SJCRH30 (cell line): ENCODE measurements at regions not wholly inside any gene's neighbourhood (a gene's known extent, or its start where the extent isn't known, plus 50 kb on each side); places are given as distances from the start of the nearest gene placed in this dataset.
"Not testable (repeated sequence)": the region's sequence is repeated elsewhere in the genome, so short reads cannot be mapped to it uniquely, and the experiment has no call there.

Source experiments
- DNase-seq, 2 experiments: peaks; one replicate each; pipeline ENCODE4 v3.0.0-alpha.2; 2015 to 2020
- H3K27ac ChIP-seq: fragments of 250-450 bp; sonication (Bioruptor Pico); 2 replicates; pipeline ENCODE4 v1.5.1; 2020; ENCODE audit warnings: mild to moderate bottlenecking, moderate library complexity
- H3K27me3 ChIP-seq: fragments of 250-450 bp; sonication (Bioruptor Pico); 2 replicates; pipeline ENCODE4 v1.5.1; 2020; ENCODE audit warnings: mild to moderate bottlenecking, moderate library complexity
- H3K36me3 ChIP-seq: fragments of 250-450 bp; sonication (Bioruptor Pico); 2 replicates; pipeline ENCODE4 v1.5.1; 2020; ENCODE audit warnings: mild to moderate bottlenecking, moderate library complexity
- H3K4me1 ChIP-seq: fragments of 250-450 bp; sonication (Bioruptor Pico); 2 replicates; pipeline ENCODE4 v1.5.1; 2020; ENCODE audit warnings: mild to moderate bottlenecking, moderate library complexity
- H3K4me3 ChIP-seq: fragments of 250-450 bp; sonication (Bioruptor Pico); 2 replicates; pipeline ENCODE4 v1.5.1; 2020; ENCODE audit warnings: mild to moderate bottlenecking, moderate library complexity
- H3K9me3 ChIP-seq: fragments of 250-450 bp; sonication (Bioruptor Pico); replicated peaks from 2 replicates; pipeline ENCODE4 v1.5.1; 2020; ENCODE audit warnings: mild to moderate bottlenecking, moderate library complexity

GRCh38 chr12:116434155-116435011, 124.8 kb upstream of the MAP1LC3B2 start:
- peak; percentile 40 to 53 for DNase-seq
- no peaks in the 10 kb centered on the region for H3K27me3 ChIP-seq
- H3K36me3 ChIP-seq, result no peaks in the 10 kb centered on the region
- no peaks in the 10 kb centered on the region for H3K9me3 ChIP-seq
- no peaks in the 10 kb centered on the region for H3K4me1 ChIP-seq
- H3K4me3 ChIP-seq, result peak overlapping the region; percentile 24
- H3K27ac ChIP-seq, result no peak overlapping the region

- DNase-seq, result no peak
- Histone ChIP-seq H3K36me3 (no peaks in the 10 kb centered on the region), H3K4me1 (no peaks in the 10 kb centered on the region), H3K27me3 (no peaks in the 10 kb centered on the region), H3K4me3 (no peak overlapping the region), H3K27ac (no peak overlapping the region), H3K9me3 (no peaks in the 10 kb centered on the region)
Measured at GRCh38 chr12:116435984-116436383, 123.2 kb upstream of the MAP1LC3B2 start.

DNA sequence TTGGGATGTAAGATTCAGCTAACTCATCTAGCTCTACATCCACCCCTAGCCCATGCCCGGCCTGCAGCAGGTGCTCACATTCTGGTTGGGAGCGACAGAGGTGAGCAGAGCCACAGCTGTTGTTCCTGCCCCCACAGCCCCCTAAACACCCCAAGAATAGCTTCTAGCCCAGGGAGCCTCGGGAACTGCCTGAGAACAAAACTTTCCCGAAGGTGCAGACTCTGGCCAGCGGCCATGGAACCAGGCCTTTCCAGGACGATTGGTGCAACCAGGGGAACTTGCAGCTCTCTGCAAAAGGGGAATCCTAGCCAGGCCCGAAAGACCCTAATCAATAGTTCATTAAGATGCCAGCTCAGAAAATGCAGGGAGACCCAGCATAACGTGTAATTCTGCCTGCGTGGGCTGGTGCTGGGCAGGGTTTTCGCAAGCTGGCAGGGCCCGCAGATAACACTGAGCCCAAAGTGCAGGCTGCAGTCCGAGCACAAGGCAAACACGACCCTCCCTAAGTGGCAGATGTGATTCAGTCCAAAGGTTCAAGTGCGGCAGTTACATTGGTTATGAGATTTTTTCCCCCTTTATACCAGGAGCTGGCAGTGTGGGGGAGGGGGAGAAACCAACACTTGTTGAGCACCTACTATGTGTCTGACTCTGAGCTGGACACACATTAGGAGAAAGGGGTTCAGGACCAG, 122.5 kb upstream of the MAP1LC3B2 start:
- Histone ChIP-seq H3K36me3 (no peaks in the 10 kb centered on the region), H3K27me3 (no peaks in the 10 kb centered on the region), H3K9me3 (no peaks in the 10 kb centered on the region), H3K27ac (no peak overlapping the region), H3K4me3 (no peak overlapping the region), H3K4me1 (no peaks in the 10 kb centered on the region)
- no peak for DNase-seq

DNA sequence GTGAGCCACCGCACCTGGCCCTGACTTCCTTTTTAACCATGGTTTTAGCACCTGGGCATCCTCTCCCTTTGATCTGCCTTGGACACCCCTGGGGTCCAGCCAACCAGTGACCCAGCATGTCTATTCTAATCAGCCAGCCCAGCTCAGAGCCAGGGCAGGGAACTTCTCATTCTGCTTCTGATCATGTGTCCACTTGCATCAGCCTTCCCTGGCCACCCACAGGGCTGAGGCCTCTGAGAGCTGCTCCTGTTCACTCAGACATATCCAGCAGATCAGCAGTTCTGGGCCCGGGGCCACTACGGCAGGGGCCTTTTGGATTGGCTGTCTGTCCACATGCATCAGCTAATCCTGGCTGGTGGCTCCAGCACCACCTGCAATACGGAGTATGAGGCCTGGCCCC, 117.9 kb upstream of the MAP1LC3B2 start:
- Histone ChIP-seq H3K36me3 (no peaks in the 10 kb centered on the region), H3K9me3 (no peaks in the 10 kb centered on the region), H3K27ac (no peak overlapping the region), H3K27me3 (no peaks in the 10 kb centered on the region), H3K4me3 (no peak overlapping the region), H3K4me1 (no peaks in the 10 kb centered on the region)
- DNase-seq, result no peak

GRCh38 chr12:116442304-116442703, 116.9 kb upstream of the MAP1LC3B2 start:
- H3K9me3 ChIP-seq, result no peaks in the 10 kb centered on the region
- no peak overlapping the region for H3K27ac ChIP-seq
- no peaks in the 10 kb centered on the region for H3K4me1 ChIP-seq
- H3K4me3 ChIP-seq, result no peak overlapping the region
- no peaks in the 10 kb centered on the region for H3K36me3 ChIP-seq
- no peaks in the 10 kb centered on the region for H3K27me3 ChIP-seq
- DNase-seq, result no peak

DNA sequence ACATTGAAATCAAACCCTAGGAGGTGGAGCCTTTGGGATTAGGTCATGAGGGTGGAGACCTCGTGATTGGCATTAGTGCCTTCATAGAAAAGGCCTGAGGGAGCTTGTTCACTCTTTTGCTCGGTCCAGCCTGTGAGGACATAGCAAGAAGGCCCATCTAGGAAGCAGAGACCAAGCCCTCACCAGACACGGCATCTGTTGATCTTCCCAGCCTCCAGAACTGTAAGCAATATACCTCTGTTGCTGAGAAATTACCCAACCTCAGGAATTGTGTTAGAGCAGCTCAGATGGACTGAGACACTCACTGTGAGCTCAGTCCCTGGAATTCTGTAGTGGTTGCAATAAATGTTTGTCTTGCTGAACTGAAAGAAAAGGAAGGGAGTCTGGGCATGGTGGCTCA, 116.2 kb upstream of the MAP1LC3B2 start:
- no peak overlapping the region for H3K4me3 ChIP-seq
- no peak for DNase-seq
- H3K27ac ChIP-seq, result no peak overlapping the region
- no peaks in the 10 kb centered on the region for H3K36me3 ChIP-seq
- no peaks in the 10 kb centered on the region for H3K27me3 ChIP-seq
- no peaks in the 10 kb centered on the region for H3K4me1 ChIP-seq
- H3K9me3 ChIP-seq, result no peaks in the 10 kb centered on the region

GRCh38 chr12:116443821-116444589, 115.2 kb upstream of the MAP1LC3B2 start:
- Histone ChIP-seq H3K4me1 (no peaks in the 10 kb centered on the region), H3K4me3 (no peak overlapping the region), H3K27ac (no peak overlapping the region), H3K36me3 (no peaks in the 10 kb centered on the region), H3K9me3 (no peaks in the 10 kb centered on the region), H3K27me3 (no peaks in the 10 kb centered on the region)
- no peak for DNase-seq

GRCh38 chr12:116444590-116444943, 114.6 kb upstream of the MAP1LC3B2 start:
- no peaks in the 10 kb centered on the region for H3K4me1 ChIP-seq
- H3K27me3 ChIP-seq, result no peaks in the 10 kb centered on the region
- no peaks in the 10 kb centered on the region for H3K36me3 ChIP-seq
- H3K9me3 ChIP-seq, result no peaks in the 10 kb centered on the region
- H3K27ac ChIP-seq, result no peak overlapping the region
- no peak for DNase-seq
- H3K4me3 ChIP-seq, result no peak overlapping the region

GRCh38 chr12:116448165-116448739, 110.9 kb upstream of the MAP1LC3B2 start:
- H3K9me3 ChIP-seq, result no peaks in the 10 kb centered on the region; the same call in 1 of the 2 replicates
- H3K4me3 ChIP-seq, result no peak overlapping the region
- no peak overlapping the region for H3K27ac ChIP-seq
- no peaks in the 10 kb centered on the region for H3K36me3 ChIP-seq
- no peaks in the 10 kb centered on the region for H3K27me3 ChIP-seq
- H3K4me1 ChIP-seq, result no peaks in the 10 kb centered on the region
- no peak for DNase-seq

DNA sequence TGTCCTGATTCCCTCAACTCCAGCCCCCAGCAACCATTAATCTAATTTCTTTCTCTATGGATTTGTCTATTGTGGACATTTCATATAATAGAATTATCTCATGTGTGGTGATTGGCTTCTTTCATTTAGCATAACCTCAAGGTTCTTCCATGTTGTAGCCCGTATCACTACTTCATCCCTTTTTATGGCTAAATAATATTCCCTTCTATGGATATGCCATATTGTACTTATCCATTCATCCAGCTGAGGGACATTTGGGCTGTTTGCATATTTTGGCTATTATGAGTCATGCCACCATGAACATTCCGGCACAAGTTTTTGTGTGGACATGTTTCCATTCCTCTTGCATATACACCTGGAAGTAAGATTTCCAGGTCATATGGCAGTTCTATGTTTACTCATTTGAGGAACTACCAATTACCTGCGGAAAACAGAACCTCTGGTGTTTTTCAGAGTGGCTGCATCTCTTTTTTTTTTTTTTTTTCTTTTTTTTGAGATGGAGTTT, 108.7 kb upstream of the MAP1LC3B2 start:
- DNase-seq, result no peak
- no peaks in the 10 kb centered on the region for H3K4me1 ChIP-seq
- no peak overlapping the region for H3K4me3 ChIP-seq
- no peak overlapping the region for H3K27ac ChIP-seq
- H3K9me3 ChIP-seq, result no peaks in the 10 kb centered on the region; the same call in 1 of the 2 replicates
- no peaks in the 10 kb centered on the region for H3K36me3 ChIP-seq
- no peaks in the 10 kb centered on the region for H3K27me3 ChIP-seq

DNA sequence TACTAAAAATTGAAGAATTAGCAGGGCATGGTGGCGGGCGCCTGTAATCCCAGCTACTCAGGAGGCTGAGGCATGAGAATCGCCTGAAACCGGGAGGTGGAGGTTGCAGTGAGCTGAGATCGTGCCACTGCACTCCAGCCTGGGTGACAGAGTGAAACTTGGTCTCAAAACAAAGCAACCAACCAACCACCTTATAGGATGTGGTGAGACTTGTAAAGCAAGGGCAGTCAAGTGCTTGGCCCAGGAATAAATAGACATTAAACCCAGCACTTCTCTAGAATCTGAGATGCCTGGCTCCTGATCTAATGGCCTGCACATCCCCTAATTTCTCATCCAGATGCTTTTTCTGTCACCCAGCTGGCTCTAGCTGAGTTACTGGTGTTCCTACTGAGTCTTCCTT, 106.2 kb upstream of the MAP1LC3B2 start:
- not testable (repeated sequence) for H3K27ac ChIP-seq, H3K4me3 ChIP-seq, H3K4me1 ChIP-seq, H3K9me3 ChIP-seq, DNase-seq, H3K36me3 ChIP-seq, H3K27me3 ChIP-seq

- no peak overlapping the region for H3K27ac ChIP-seq
- H3K9me3 ChIP-seq, result no peaks in the 10 kb centered on the region; the same call in 1 of the 2 replicates
- H3K36me3 ChIP-seq, result no peaks in the 10 kb centered on the region
- H3K4me1 ChIP-seq, result no peaks in the 10 kb centered on the region
- H3K4me3 ChIP-seq, result no peak overlapping the region
- no peak for DNase-seq
- no peaks in the 10 kb centered on the region for H3K27me3 ChIP-seq
Measured at GRCh38 chr12:116453631-116454030, 105.5 kb upstream of the MAP1LC3B2 start.

DNA sequence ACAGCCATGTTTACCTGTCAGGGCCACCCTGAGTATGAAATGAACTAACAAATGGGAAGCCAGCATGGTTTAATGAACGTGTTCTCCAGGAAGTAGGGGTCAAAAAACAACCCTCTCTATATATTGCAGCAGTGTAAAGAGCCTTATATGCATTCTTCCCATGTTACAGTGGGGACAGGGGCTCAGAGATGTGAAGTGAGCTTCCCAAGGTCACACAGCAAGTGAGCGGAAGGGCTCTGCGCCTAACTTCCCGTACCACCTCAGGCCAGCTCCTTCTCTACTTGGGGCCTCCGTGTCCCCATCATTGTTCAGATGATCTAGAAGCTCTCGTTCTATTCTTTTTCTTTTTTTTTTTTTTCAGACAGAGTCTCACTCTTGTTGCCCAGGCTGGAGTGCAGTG, 105.1 kb upstream of the MAP1LC3B2 start:
- no peaks in the 10 kb centered on the region for H3K27me3 ChIP-seq
- no peak overlapping the region for H3K27ac ChIP-seq
- no peaks in the 10 kb centered on the region; the same call in 1 of the 2 replicates for H3K9me3 ChIP-seq
- H3K4me1 ChIP-seq, result no peaks in the 10 kb centered on the region
- H3K4me3 ChIP-seq, result no peak overlapping the region
- no peak for DNase-seq
- no peaks in the 10 kb centered on the region for H3K36me3 ChIP-seq

- no peaks in the 10 kb centered on the region for H3K36me3 ChIP-seq
- H3K4me1 ChIP-seq, result no peaks in the 10 kb centered on the region
- DNase-seq, result no peak
- no peaks in the 10 kb centered on the region for H3K27me3 ChIP-seq
- no peak overlapping the region for H3K27ac ChIP-seq
- H3K9me3 ChIP-seq, result no peaks in the 10 kb centered on the region; the same call in 1 of the 2 replicates
- no peak overlapping the region for H3K4me3 ChIP-seq
Measured at GRCh38 chr12:116454950-116455447, 104.2 kb upstream of the MAP1LC3B2 start.
